Ammon's horn (tissue), 1 donor: ENCODE measurements at regions not wholly inside any gene's neighbourhood (a gene's known extent, or its start where the extent isn't known, plus 50 kb on each side); places are given as distances from the start of the nearest gene placed in this dataset.

Experiments
- DNase-seq: peaks from one replicate; pipeline ENCODE4 v3.0.0-alpha.2; 2016; ENCODE audit warnings: low spot score

- DNase-seq: no peak
These were observed 87.2 kb upstream of the CISTR start for GRCh38 chr12:53838978-53839377.

GRCh38 chr12:53840316-53840715 lies 88.5 kb upstream of the CISTR start:
- DNase-seq: no peak

DNA sequence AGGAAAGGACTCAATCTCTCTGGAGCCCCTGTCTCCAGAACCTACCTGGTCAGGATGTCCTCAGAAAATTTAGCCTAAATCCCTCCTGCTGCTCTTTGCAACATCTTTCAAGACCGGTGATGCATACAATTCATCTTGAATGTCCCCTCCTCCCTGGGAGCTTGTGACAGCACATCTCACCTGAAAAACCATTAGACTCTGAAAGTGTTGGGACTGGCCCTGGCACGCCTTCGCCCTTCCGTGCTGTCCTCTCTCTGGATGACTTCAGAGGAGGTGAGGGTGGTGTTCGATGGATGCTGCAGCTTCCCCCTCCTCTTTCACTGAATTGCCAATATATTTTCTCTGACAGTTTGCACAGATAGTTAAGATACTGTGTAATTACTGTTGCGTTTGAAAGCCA lies 90.9 kb upstream of the CISTR start:
- DNase-seq: no peak

- DNase-seq: no peak
These were observed 91.8 kb upstream of the CISTR start for GRCh38 chr12:53843545-53843944.

- DNase-seq: no peak
These were observed 93.4 kb upstream of the HOXC13 start for GRCh38 chr12:53844994-53845844.

GRCh38 chr12:53845932-53846331 lies 92.7 kb upstream of the HOXC13 start:
- no peak for DNase-seq

- DNase-seq: no peak
These were observed 89.5 kb upstream of the HOXC13 start for GRCh38 chr12:53849113-53849512.

DNA sequence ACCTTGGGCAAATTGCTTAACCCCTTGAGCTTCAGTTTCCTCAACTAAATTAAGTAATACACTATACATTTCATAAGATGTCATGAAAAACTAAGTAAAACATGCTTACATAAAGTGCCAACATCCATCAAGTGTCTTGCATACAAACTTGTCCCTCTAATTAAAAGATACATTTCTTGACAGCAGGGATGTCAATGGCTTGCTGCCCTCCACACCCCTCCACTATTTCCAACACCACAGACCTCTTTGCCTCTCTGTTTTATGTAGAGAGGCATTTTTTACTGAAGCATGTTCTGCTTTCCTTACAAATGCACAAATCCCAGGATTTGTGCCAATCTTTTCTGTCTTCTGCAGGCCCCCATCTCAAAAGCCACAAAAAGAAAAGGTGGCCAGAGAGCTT lies 89.0 kb upstream of the HOXC13 start:
- DNase-seq: no peak

DNA sequence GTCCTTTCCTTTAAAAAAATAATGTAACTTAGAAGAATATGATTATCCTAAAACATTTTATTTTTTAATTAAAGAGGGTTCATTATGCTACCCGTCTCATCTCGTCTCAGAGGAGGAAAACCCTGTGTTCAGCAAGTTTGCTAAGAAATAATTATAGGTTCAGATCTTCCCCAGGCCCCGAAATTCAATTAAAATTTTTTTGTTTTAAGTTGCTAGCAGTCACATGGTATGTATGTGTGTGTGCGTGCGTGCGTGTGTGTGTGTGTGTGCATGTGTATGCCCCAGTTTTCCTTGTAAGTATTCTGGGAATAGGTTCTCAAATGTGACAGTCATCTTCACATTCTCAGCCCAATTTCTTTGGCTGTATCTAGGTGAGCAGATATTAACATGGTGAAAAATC lies 86.6 kb upstream of the HOXC13 start:
- no peak for DNase-seq

DNA sequence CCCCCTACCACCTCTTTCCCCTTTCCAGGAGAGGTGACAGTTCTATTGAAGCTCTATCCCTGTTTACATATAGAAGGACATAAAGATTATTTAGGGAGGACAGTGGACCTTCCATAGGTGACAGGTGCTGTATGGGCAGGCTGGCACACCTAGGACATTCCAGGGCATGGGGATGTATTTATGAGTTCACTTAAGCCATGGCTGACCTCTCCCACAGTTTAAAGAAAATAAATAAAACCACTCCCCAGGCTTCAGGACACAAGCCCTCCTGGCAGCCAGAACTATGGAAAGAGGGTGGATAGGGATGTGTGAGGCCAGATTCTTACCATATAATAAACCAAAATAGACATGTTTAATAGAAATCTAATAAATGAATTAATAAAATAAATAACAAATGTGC lies 85.6 kb upstream of the HOXC13 start:
- DNase-seq: no peak

GRCh38 chr12:53854701-53855316 lies 83.8 kb upstream of the HOXC13 start:
- no peak for DNase-seq

DNA sequence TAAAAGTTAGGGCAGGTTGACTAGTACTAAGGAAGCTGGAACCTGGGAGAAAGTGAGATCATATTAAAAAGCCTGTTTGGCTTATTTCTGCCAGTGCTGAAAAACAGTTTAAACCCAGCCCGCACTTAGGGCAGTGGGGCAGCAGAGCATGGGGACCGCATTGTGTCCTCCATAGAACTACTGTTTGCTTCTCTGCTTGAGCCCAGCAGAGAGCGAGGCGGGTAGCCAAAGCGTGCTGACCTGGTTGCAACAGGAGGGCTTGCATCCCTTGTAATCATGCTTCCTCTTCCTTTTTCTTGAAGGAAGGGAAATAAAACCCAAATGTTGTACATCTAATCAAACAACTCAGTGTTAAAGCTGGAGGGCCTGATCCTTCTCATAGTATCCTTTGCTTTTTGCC lies 82.5 kb upstream of the HOXC13 start:
- no peak for DNase-seq

DNA sequence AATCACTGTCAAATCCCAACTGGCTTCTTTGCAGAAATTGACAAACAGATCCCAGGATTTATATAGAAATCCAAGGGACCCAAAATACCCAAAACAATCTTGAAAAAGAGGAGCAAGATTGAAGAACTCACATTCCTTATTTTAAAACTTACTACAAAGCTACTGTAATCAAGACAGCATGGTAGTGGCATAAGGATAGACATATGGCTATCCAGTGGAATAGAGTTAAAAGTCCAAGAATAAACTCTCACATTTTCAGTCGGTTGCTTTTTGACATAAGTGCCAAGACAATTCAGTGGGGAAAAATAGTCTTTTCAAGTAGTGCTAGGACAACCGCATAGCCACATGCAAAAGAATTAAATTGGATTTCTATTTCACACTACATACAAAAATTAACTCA lies 81.0 kb upstream of the HOXC13 start:
- DNase-seq: no peak

DNA sequence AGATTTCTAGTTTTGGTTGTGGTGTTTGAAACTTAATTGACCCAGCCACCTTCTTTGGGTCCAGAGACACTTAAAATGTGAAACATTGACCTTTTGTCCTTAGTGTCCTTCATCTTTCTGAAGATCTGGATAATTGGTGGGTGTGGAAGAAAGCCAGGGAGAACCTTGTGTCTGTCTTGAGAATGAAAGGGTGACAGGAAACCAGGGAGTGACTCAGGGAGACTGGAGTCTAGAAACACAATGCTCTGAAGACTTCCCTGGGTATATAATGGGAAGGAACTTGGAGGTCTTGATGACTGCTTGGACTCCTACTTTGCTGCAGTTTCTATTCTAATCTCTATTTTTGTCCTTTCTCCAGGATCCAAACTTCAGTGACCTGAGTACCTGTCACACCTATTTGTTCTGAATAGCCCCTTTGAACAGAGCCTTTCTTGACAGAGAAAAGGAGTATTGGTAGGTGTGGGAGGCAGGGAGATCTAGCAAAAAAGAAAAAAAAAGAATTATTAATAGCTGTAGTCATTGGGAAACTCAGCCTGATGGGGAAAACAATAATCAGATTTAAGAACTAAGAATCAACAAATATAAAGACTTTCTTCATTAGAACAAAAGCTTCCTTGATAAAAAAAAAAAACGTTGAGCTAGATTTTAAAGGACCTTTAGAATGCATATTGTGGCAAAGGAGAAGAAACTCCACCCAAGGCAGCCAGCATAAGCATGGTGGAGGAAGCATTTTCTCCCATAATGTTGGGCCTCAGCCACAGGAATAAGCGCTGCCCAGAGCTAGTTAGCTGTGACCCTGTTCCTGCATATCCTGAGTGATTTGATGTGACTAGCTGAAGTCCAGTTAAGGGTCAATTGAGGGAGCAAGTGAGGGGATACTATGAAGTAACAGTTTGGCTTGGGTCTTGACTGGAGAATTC lies 77.9 kb upstream of the HOXC13 start:
- no peak for DNase-seq

- no peak for DNase-seq
These were observed 76.4 kb upstream of the HOXC13 start for GRCh38 chr12:53862206-53862605.

DNA sequence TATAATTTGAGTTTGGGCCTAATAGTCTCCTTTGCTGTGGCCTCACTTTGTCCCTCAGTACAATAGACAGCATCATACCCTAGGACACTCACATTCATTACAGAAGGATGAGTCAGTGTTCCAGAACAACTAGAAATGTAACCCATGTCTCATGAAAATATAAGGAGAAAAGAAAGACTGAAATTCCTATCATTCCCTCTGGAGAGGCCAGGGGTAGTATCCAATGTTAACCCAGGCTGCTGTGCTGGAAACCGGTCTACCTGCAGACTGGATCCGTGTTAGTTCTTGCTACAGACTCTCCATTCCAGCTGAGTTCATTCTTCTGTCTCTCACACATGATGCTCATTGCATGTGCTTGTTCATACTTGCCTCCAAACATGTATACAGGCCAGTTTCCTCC lies 75.8 kb upstream of the HOXC13 start:
- DNase-seq: no peak

GRCh38 chr12:53866727-53867126 lies 71.9 kb upstream of the HOXC13 start:
- DNase-seq: no peak

DNA sequence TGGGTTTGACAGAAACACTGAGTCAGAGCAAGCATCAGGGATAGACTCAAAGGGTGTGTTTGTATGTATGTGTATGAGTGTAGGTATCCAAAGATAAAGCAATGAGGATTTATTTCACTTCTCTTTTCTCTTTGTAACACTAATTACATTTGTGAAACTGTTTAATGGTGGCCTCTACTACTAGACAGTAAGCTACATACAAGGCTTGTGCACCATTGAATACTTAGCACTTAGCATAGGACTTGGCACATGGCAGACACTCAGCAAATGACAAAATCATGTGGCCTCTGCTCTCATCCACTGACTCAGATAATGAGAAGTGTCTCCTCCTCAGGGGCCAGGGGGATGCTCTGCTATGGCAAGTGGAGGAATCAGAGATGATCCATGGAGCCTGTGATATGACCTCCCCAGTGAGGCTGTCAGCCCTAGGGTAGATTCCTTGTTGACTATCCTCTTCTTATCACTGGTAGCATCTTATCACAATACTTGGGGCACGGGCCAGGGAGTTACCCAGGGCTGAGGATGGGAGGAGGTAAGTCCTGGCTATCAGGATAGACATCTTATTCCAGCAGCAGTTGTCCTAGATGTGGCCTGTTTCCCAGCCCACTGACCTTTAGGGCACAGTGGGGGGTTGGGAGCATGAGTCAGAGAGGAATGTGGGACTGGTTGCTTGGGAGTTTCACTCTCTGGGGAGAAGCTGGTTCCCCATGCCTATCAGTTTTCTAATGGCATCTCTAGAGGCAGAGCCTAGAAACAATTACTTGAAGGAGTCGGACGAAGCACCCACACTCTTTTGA lies 71.2 kb upstream of the HOXC13 start:
- DNase-seq: no peak

- DNase-seq: no peak
These were observed 70.1 kb upstream of the HOXC13 start for GRCh38 chr12:53868511-53868986.

DNA sequence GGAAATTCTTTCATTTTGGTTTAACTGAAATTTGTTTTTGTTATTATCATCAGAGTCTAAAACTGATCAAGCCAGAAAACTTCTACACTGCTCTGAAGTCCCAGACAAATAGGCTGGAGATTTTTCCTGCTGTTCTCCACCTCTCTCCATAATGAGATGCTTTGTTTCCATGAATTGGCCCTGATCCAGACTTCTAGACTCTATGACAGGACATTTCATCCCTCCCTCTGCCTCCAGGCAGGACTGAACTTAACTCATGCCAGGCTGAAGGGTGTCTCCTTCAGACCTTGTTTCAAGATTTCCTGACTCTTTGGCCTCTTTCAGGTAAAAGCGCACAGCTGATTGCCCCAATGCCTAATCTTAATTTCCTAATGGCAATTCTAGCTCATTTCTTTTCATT lies 69.1 kb upstream of the HOXC13 start:
- DNase-seq: peak; percentile 24

DNA sequence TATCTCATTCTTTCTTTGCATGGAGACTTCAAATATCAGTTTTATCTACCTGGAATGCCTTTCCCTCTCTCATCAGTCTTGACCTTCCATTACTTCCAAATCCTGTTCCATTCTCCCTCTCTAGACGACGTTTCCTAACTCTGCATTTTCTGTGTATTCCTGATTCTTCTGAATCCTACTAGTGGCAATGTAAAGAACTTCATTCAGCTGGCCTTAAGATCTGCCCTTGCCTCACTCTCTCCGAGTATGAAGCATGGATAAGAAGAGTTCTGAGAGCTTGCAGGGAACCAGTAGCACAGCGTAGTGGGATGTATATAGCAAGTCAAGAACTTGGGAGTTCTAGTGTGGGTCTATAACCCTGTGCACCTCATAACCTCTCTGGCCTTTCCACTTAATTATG lies 68.5 kb upstream of the HOXC13 start:
- DNase-seq: no peak

DNA sequence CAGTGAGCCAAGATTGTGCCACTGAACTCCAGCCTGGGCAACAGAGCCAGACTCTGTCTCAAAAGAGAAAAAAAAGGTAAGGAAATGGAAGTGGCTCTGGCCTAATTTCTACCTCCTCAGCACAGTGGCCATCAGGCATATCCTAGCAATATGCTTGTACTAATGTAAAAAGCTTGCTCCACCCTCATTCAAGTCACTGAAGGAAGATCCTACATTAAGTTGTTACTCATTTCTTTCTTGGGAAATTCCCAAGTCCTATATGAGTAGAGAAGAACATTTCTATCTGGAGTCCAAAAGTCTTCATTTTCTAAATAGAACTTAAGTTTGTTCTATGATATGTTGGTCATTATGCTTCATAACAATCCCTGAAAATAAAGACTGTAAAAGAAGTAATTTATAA lies 67.3 kb upstream of the HOXC13 start:
- DNase-seq: no peak
